Astrocyte (in vitro differentiated cells and primary cell): ENCODE measurements at regions not wholly inside any gene's neighbourhood (a gene's known extent, or its start where the extent isn't known, plus 50 kb on each side); places are given as distances from the start of the nearest gene placed in this dataset.

Experiments
- DNase-seq: peaks from one replicate; pipeline ENCODE4 v3.0.0-alpha.2; 2010; ENCODE audit warnings: low read depth
- FAIRE-seq: peaks from 2 replicates; lab custom pipeline; 2011; peaks lifted over from hg19 to GRCh38; lab: Jason Lieb, UNC
- H2AFZ ChIP-seq: 2 replicates; pipeline ENCODE4 v1.6.0; 2012; ENCODE audit warnings: low read depth, low read length, inconsistent platforms
- H3K27ac ChIP-seq: 2 replicates; pipeline ENCODE4 v1.5.1; 2011; ENCODE audit warnings: low read depth, low read length, inconsistent platforms
- H3K27me3 ChIP-seq: 2 replicates; pipeline ENCODE4 v1.6.0; 2011; ENCODE audit warnings: low read length, inconsistent platforms; ENCODE audit not compliant: insufficient read depth
- H3K36me3 ChIP-seq: 2 replicates; pipeline ENCODE4 v1.5.1; 2011; ENCODE audit warnings: low read length, inconsistent platforms; ENCODE audit not compliant: insufficient read depth
- H3K4me1 ChIP-seq: 2 replicates; pipeline ENCODE4 v1.5.1; 2011; ENCODE audit warnings: low read length, inconsistent platforms; ENCODE audit not compliant: insufficient read depth
- H3K4me2 ChIP-seq: 2 replicates; pipeline ENCODE4 v1.6.0; 2012; ENCODE audit warnings: low read length, inconsistent platforms
- H3K4me3 ChIP-seq: 2 replicates; pipeline ENCODE4 v1.5.1; 2011; ENCODE audit warnings: low read depth, mild to moderate bottlenecking, low read length, inconsistent platforms; ENCODE audit not compliant: insufficient read depth
- H3K79me2 ChIP-seq: 2 replicates; pipeline ENCODE4 v1.6.0; 2012; ENCODE audit warnings: mild to moderate bottlenecking, low read length, inconsistent platforms; ENCODE audit not compliant: insufficient read depth
- H3K9ac ChIP-seq: 2 replicates; pipeline ENCODE4 v1.6.0; 2012; ENCODE audit warnings: mild to moderate bottlenecking, low read length, inconsistent platforms
- H3K9me3 ChIP-seq: 2 replicates; pipeline ENCODE4 v1.5.1; 2012; ENCODE audit warnings: low read depth, mild to moderate bottlenecking, low read length, inconsistent platforms; ENCODE audit not compliant: insufficient read depth
- H4K20me1 ChIP-seq: 2 replicates; pipeline ENCODE4 v1.6.0; 2012; ENCODE audit warnings: low read length, inconsistent platforms; ENCODE audit not compliant: insufficient read depth
- H3K27ac Mint-ChIP-seq: one replicate; pipeline ENCODE4 v1.8.0; 2021; ENCODE audit warnings: mild to moderate bottlenecking, mixed read lengths; ENCODE audit not compliant: unreplicated experiment
- H3K27me3 Mint-ChIP-seq: one replicate; pipeline ENCODE4 v1.8.0; 2021; ENCODE audit warnings: low read depth, mixed read lengths; ENCODE audit not compliant: unreplicated experiment
- H3K36me3 Mint-ChIP-seq: one replicate; pipeline ENCODE4 v1.8.0; 2021; ENCODE audit warnings: low read depth, mixed read lengths; ENCODE audit not compliant: unreplicated experiment
- H3K4me1 Mint-ChIP-seq: one replicate; pipeline ENCODE4 v1.8.0; 2021; ENCODE audit warnings: low read depth, mixed read lengths; ENCODE audit not compliant: unreplicated experiment
- H3K4me3 Mint-ChIP-seq: one replicate; pipeline ENCODE4 v1.8.0; 2021; ENCODE audit warnings: mild to moderate bottlenecking, moderate library complexity, mixed read lengths; ENCODE audit not compliant: unreplicated experiment
- H3K9me3 Mint-ChIP-seq: one replicate; pipeline ENCODE4 v1.8.0; 2021; ENCODE audit warnings: mild to moderate bottlenecking, mixed read lengths; ENCODE audit not compliant: unreplicated experiment
- CTCF ChIP-seq: IDR thresholded peaks from 2 replicates; pipeline ENCODE4 v1.5.1; 2011; ENCODE audit warnings: low read depth, mild to moderate bottlenecking, inconsistent platforms, low read length, moderate library complexity; ENCODE audit not compliant: insufficient read depth
- EZH2 ChIP-seq: IDR thresholded peaks from 2 replicates; pipeline ENCODE4 v1.6.1; 2012; ENCODE audit warnings: mild to moderate bottlenecking, low read length, inconsistent platforms; ENCODE audit not compliant: insufficient read depth

- FAIRE-seq: no peak
- H3K27ac Mint-ChIP-seq: peak overlapping the region; percentile 81
These were observed 109.6 kb upstream of the KCTD1 start for GRCh38 chr18:26657631-26658581.

GRCh38 chr18:26656944-26657536 is 108.7 kb upstream of the KCTD1 start:
- Histone ChIP-seq H3K4me3 (peak overlapping the region; percentile 80), H3K79me2 (no peaks in the 10 kb centered on the region), H3K4me1 (peaks cover 12% of the 10 kb centered on the region), H3K27me3 (peaks cover 28% of the 10 kb centered on the region), H3K36me3 (no peaks in the 10 kb centered on the region), H3K27ac (no peak overlapping the region), H3K4me2 (peak overlapping the region; percentile 99), H3K9ac (peak overlapping the region; percentile 80), H4K20me1 (no peaks in the 10 kb centered on the region), H3K9me3 (no peaks in the 10 kb centered on the region), H2AFZ (peak overlapping the region; percentile 94)
- peak overlapping the region; percentile 81 for H3K27ac Mint-ChIP-seq
- H3K9me3 Mint-ChIP-seq: no peaks in the 10 kb centered on the region
- H3K36me3 Mint-ChIP-seq: no peaks in the 10 kb centered on the region
- DNase-seq: peak; percentile 41
- TF ChIP-seq CTCF (no peak), EZH2 (no peak)
- peaks cover 12% of the 10 kb centered on the region for H3K27me3 Mint-ChIP-seq
- FAIRE-seq: no peak
- H3K4me3 Mint-ChIP-seq: peak overlapping the region; percentile 97
- peaks cover 6% of the 10 kb centered on the region for H3K4me1 Mint-ChIP-seq

More at GRCh38 chr18:26657631-26658581, 109.6 kb upstream of the KCTD1 start:
- peak overlapping the region; percentile 94 for H2AFZ ChIP-seq
- DNase-seq: no peak
- peaks cover 6% of the 10 kb centered on the region for H3K4me1 Mint-ChIP-seq
- peak overlapping the region; percentile 97 for H3K4me3 Mint-ChIP-seq
- H4K20me1 ChIP-seq: no peaks in the 10 kb centered on the region
- no peaks in the 10 kb centered on the region for H3K79me2 ChIP-seq
- no peaks in the 10 kb centered on the region for H3K36me3 ChIP-seq
- H3K36me3 Mint-ChIP-seq: no peaks in the 10 kb centered on the region
- H3K9ac ChIP-seq: peak overlapping the region; percentile 80
- H3K27me3 Mint-ChIP-seq: peaks cover 12% of the 10 kb centered on the region
- peak overlapping the region; percentile 99 for H3K4me2 ChIP-seq
- no peak overlapping the region for H3K27ac ChIP-seq
- H3K9me3 Mint-ChIP-seq: no peaks in the 10 kb centered on the region
- peaks cover 28% of the 10 kb centered on the region for H3K27me3 ChIP-seq
- TF ChIP-seq EZH2: no peak
- TF ChIP-seq CTCF: no peak
- peaks cover 12% of the 10 kb centered on the region for H3K4me1 ChIP-seq
- H3K4me3 ChIP-seq: peak overlapping the region; percentile 80
- no peaks in the 10 kb centered on the region for H3K9me3 ChIP-seq
